ENCODE measurements at regions not wholly inside any gene's neighbourhood (a gene's known extent, or its start where the extent isn't known, plus 50 kb on each side); places are given as distances from the start of the nearest gene placed in this dataset.

DNA sequence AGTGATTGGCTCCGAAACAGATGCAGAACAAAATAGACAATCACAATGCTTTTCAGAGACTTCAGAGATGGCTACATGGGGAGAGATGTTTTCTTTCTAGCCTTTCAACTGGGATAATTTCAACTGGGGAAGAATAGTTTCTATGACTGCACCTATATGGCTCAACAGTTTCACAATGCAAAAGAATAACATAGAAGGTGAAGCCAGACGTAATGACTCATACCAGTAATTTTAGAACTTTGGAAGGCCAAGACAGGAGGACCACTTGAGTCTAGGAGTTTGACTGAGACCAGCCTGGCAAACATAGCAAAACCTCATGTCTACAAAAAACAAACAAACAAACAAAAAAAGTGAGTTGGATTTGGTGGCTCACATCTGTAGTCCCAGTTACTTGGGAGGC, 180.2 kb upstream of the CHL1 start:
- intact Hi-C loops (cut with micrococcal nuclease) (no loop called here), dilution Hi-C loops (cut with HindIII; ENCODE audit: low sequenced_read_pairs, unreplicated experiment) (no loop called here), in situ Hi-C loops (cut with MboI; ENCODE audit: low sequenced_read_pairs) (no loop called here)
- Histone ChIP-seq H3K18ac (ENCODE audit: low read depth, low read length) (no peak overlapping the region), H2BK120ac (ENCODE audit: low read depth, low read length) (no peak overlapping the region), H3K23ac (ENCODE audit: low read depth, low read length) (no peak overlapping the region), H3K14ac (replicated peaks; ENCODE audit: low read depth, low read length) (no peak overlapping the region), H3K4me3 (ENCODE audit: insufficient read depth, low read depth, low read length) (no peak overlapping the region), H3K27me3 (ENCODE audit: control insufficient read depth, insufficient read depth, low read length) (no peaks in the 10 kb centered on the region), H4K8ac (ENCODE audit: low read depth in 2 of 2, low read length in 2 of 2) (no peak overlapping the region), H3K4ac (ENCODE audit: low read depth, low read length) (no peak overlapping the region), H3K9ac (ENCODE audit: low read depth, low read length) (no peak overlapping the region), H2AK5ac (ENCODE audit: low read depth, low read length) (no peak overlapping the region), H2AFZ (replicated peaks; ENCODE audit: low read length, poor library complexity) (no peak overlapping the region), H3K4me2 (ENCODE audit: low read depth, low read length) (no peak overlapping the region), H3K9me1 (ENCODE audit: insufficient read depth, low read length) (no peaks in the 10 kb centered on the region), H3K4me1 (ENCODE audit: control insufficient read depth, insufficient read depth, low read length) (no peaks in the 10 kb centered on the region), H3K36me3 (ENCODE audit: control insufficient read depth, insufficient read depth, low read length) (no peaks in the 10 kb centered on the region), H3K9me3 (ENCODE audit: control insufficient read depth, insufficient read depth, low read length) (no peaks in the 10 kb centered on the region), H2AK9ac (replicated peaks; ENCODE audit: low read depth, low read length, poor library complexity) (no peak overlapping the region), H3K27ac (ENCODE audit: insufficient read depth, low read length) (no peak overlapping the region), H2BK5ac (ENCODE audit: low read depth, low read length, poor library complexity, severe bottlenecking) (no peak overlapping the region), H3K56ac (ENCODE audit: extremely low read depth, insufficient read depth, low read length) (no peak overlapping the region), H2BK20ac (ENCODE audit: low read depth, low read length) (no peak overlapping the region), H4K5ac (ENCODE audit: low read depth, low read length) (no peak overlapping the region), H2BK15ac (ENCODE audit: low read depth, low read length) (no peak overlapping the region), H3K79me1 (ENCODE audit: low read depth in 1 of 2, low read length in 2 of 2) (no peaks in the 10 kb centered on the region), H4K91ac (ENCODE audit: insufficient read depth, low read depth, low read length) (no peak overlapping the region), H4K20me1 (ENCODE audit: insufficient read depth, low read length) (no peaks in the 10 kb centered on the region)
- no peak for ATAC-seq (ENCODE audit: low read depth)
- no CpG with 5 or more reads among the region's 2 CpGs for WGBS, 2 experiments (ENCODE audit: extremely low coverage in 2 of 2, insufficient read length in 1 of 2)
- CTCF ChIA-PET, result no interaction called here
- DNase-seq, result no peak
- TF ChIP-seq MXI1 (IDR thresholded peaks at IDR 0.05; ENCODE audit: borderline replicate concordance, low read depth, low read length) (no peak), NFE2L2 (IDR thresholded peaks at IDR 0.05; ENCODE audit: low read depth, low read length) (no peak), POLR2A (IDR thresholded peaks at IDR 0.05; ENCODE audit: low read depth, low read length) (no peak), FOS (IDR thresholded peaks at IDR 0.05; ENCODE audit: low read depth, low read length) (no peak), RAD21 (IDR thresholded peaks at IDR 0.05; ENCODE audit: low read length) (no peak), MAFK (IDR thresholded peaks at IDR 0.05; ENCODE audit: low read depth, low read length) (no peak), MAZ (IDR thresholded peaks at IDR 0.05; ENCODE audit: borderline replicate concordance, low read depth, low read length) (no peak), RFX5 (IDR thresholded peaks at IDR 0.05; ENCODE audit: low read depth, low read length) (no peak), CEBPB (IDR thresholded peaks at IDR 0.05; ENCODE audit: low read depth, low read length) (no peak), RCOR1 (IDR thresholded peaks at IDR 0.05; ENCODE audit: insufficient replicate concordance, low read length) (no peak)
- TF ChIP-seq, protein P1, sequence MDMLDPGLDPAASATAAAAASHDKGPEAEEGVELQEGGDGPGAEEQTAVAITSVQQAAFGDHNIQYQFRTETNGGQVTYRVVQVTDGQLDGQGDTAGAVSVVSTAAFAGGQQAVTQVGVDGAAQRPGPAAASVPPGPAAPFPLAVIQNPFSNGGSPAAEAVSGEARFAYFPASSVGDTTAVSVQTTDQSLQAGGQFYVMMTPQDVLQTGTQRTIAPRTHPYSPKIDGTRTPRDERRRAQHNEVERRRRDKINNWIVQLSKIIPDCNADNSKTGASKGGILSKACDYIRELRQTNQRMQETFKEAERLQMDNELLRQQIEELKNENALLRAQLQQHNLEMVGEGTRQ (IDR thresholded peaks at IDR 0.05; ENCODE audit: low read depth, low read length), result no peak
- TF ChIP-seq, protein P2, sequence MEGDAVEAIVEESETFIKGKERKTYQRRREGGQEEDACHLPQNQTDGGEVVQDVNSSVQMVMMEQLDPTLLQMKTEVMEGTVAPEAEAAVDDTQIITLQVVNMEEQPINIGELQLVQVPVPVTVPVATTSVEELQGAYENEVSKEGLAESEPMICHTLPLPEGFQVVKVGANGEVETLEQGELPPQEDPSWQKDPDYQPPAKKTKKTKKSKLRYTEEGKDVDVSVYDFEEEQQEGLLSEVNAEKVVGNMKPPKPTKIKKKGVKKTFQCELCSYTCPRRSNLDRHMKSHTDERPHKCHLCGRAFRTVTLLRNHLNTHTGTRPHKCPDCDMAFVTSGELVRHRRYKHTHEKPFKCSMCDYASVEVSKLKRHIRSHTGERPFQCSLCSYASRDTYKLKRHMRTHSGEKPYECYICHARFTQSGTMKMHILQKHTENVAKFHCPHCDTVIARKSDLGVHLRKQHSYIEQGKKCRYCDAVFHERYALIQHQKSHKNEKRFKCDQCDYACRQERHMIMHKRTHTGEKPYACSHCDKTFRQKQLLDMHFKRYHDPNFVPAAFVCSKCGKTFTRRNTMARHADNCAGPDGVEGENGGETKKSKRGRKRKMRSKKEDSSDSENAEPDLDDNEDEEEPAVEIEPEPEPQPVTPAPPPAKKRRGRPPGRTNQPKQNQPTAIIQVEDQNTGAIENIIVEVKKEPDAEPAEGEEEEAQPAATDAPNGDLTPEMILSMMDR (conservative IDR thresholded peaks at IDR 0.05; ENCODE audit: low read depth, low read length), result no peak
- POLR2A ChIA-PET (ENCODE audit: unreplicated experiment), result no interaction called here
- BruUV-seq (replicated peaks), result no TSS peak
